ENCODE measurements at regions not wholly inside any gene's neighbourhood (a gene's known extent, or its start where the extent isn't known, plus 50 kb on each side); places are given as distances from the start of the nearest gene placed in this dataset.
A peak's percentile ranks its signal among the peaks of the same experiment; 100 is the strongest.

GRCh38 chr3:102163039-102163817, 271.6 kb upstream of the ZPLD1 start:
- H3K4me3 ChIP-seq (ENCODE audit: low read length) = no peak overlapping the region
- peaks cover 38% of the 10 kb centered on the region for H3K4me1 ChIP-seq (ENCODE audit: control insufficient read depth, insufficient read depth, low read length)
- peak; percentile 86 for DNase-seq (ENCODE audit: low read depth)
- no peaks in the 10 kb centered on the region for H3K36me3 ChIP-seq (ENCODE audit: control insufficient read depth, insufficient read depth, low read length, severe bottlenecking)
- peak overlapping the region; percentile 61 for H3K9ac ChIP-seq (ENCODE audit: low read length)
- H3K27me3 ChIP-seq (replicated peaks; ENCODE audit: control insufficient read depth, insufficient read depth, low read length) = no peaks in the 10 kb centered on the region
- no peaks in the 10 kb centered on the region for H3K9me3 ChIP-seq (ENCODE audit: control insufficient read depth, low read length)

- no peak for DNase-seq (ENCODE audit: low read depth)
- Histone ChIP-seq H3K27me3 (replicated peaks; ENCODE audit: control insufficient read depth, insufficient read depth, low read length) (no peaks in the 10 kb centered on the region), H3K4me1 (ENCODE audit: control insufficient read depth, insufficient read depth, low read length) (peaks cover 38% of the 10 kb centered on the region), H3K4me3 (ENCODE audit: low read length) (no peak overlapping the region), H3K36me3 (ENCODE audit: control insufficient read depth, insufficient read depth, low read length, severe bottlenecking) (no peaks in the 10 kb centered on the region), H3K9ac (ENCODE audit: low read length) (no peak overlapping the region), H3K9me3 (ENCODE audit: control insufficient read depth, low read length) (no peaks in the 10 kb centered on the region)
These were observed 271.0 kb upstream of the ZPLD1 start for GRCh38 chr3:102163818-102164154.

DNA sequence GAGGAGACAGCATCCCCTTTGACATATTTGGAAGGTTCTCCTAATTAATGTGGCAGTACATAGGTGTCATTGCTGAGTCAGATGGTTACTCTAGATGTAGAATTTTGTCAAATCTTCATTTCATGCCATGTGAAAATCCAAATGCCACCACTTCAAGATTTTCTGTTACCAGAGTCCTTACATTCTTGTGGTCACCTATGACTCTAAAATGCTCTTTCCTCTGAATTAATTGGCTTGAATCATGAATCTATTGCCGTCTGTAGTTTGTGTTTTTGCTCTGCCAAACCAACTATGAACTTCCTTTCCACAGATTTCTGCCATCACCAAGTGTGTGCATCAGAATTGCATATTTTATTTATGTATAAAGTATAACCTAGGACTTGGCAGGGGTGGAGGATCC, 269.4 kb upstream of the ZPLD1 start:
- H3K4me3 ChIP-seq (ENCODE audit: low read length) = no peak overlapping the region
- no peaks in the 10 kb centered on the region for H3K36me3 ChIP-seq (ENCODE audit: control insufficient read depth, insufficient read depth, low read length, severe bottlenecking)
- DNase-seq (ENCODE audit: low read depth) = peak; percentile 48
- H3K27me3 ChIP-seq (replicated peaks; ENCODE audit: control insufficient read depth, insufficient read depth, low read length) = no peaks in the 10 kb centered on the region
- H3K9ac ChIP-seq (ENCODE audit: low read length) = no peak overlapping the region
- H3K4me1 ChIP-seq (ENCODE audit: control insufficient read depth, insufficient read depth, low read length) = peaks cover 38% of the 10 kb centered on the region
- no peaks in the 10 kb centered on the region for H3K9me3 ChIP-seq (ENCODE audit: control insufficient read depth, low read length)

DNA sequence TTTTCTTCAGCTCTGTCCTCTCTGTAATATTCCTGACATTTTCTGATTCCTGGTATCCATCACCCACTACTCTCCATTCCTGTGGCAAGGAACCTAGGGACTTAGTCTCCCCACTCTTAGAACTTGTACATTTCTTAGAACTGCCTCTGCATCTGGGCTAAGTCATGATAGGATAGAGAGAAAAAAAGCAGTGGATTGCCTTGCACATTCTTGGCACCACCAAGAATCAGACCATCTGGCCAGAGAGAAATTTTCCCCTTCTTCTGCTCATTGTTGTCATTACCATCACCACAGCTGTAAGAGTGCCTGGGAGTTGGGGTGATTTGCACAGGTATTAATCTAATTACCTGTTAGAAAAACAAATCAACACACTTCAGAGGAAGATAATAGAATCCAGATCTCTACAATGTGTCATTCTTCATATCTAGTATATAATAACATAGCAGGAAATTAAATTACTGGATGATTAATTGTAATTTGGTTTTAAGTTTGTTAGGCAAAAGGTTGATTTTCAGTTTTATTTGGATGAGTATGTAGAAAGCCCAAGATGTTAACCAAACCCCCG, 264.8 kb upstream of the ZPLD1 start:
- H3K4me1 ChIP-seq (ENCODE audit: control insufficient read depth, insufficient read depth, low read length) = peaks cover 8% of the 10 kb centered on the region
- no peak overlapping the region for H3K4me3 ChIP-seq (ENCODE audit: low read length)
- no peaks in the 10 kb centered on the region for H3K36me3 ChIP-seq (ENCODE audit: control insufficient read depth, insufficient read depth, low read length, severe bottlenecking)
- DNase-seq (ENCODE audit: low read depth) = no peak
- no peaks in the 10 kb centered on the region for H3K9me3 ChIP-seq (ENCODE audit: control insufficient read depth, low read length)
- H3K27me3 ChIP-seq (replicated peaks; ENCODE audit: control insufficient read depth, insufficient read depth, low read length) = no peaks in the 10 kb centered on the region
- H3K9ac ChIP-seq (ENCODE audit: low read length) = no peak overlapping the region

DNA sequence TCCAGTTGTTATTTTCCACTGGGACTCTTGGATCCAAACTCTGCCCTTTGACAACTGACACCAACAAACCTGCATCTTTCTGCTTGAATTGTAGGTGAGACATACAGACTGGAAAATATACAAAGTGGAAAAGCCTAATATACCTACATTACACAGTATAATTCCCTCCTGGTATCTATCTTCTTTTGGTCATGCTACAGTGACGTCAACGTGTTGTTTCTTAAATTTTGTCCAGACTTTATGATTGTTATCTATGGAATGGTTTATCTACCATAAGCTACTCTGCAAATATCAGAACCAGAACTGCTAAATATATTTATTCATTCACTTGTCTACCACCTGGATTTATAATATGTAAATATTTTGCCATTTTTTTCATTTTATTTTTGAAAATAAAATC, 264.3 kb upstream of the ZPLD1 start:
- H3K9me3 ChIP-seq (ENCODE audit: control insufficient read depth, low read length) = no peaks in the 10 kb centered on the region
- H3K4me3 ChIP-seq (ENCODE audit: low read length) = no peak overlapping the region
- no peak for DNase-seq (ENCODE audit: low read depth)
- no peaks in the 10 kb centered on the region for H3K27me3 ChIP-seq (replicated peaks; ENCODE audit: control insufficient read depth, insufficient read depth, low read length)
- no peaks in the 10 kb centered on the region for H3K36me3 ChIP-seq (ENCODE audit: control insufficient read depth, insufficient read depth, low read length, severe bottlenecking)
- no peak overlapping the region for H3K9ac ChIP-seq (ENCODE audit: low read length)
- H3K4me1 ChIP-seq (ENCODE audit: control insufficient read depth, insufficient read depth, low read length) = peaks cover 4% of the 10 kb centered on the region

- H3K4me1 ChIP-seq (ENCODE audit: control insufficient read depth, insufficient read depth, low read length) = peaks cover 3% of the 10 kb centered on the region
- H3K9me3 ChIP-seq (ENCODE audit: control insufficient read depth, low read length) = no peaks in the 10 kb centered on the region
- no peak overlapping the region for H3K4me3 ChIP-seq (ENCODE audit: low read length)
- peak; percentile 79 for DNase-seq (ENCODE audit: low read depth)
- H3K9ac ChIP-seq (ENCODE audit: low read length) = no peak overlapping the region
- no peaks in the 10 kb centered on the region for H3K27me3 ChIP-seq (replicated peaks; ENCODE audit: control insufficient read depth, insufficient read depth, low read length)
- H3K36me3 ChIP-seq (ENCODE audit: control insufficient read depth, insufficient read depth, low read length, severe bottlenecking) = no peaks in the 10 kb centered on the region
These were observed 260.5 kb upstream of the ZPLD1 start for GRCh38 chr3:102174312-102174712.

- Histone ChIP-seq H3K4me3 (ENCODE audit: low read length) (no peak overlapping the region), H3K9ac (ENCODE audit: low read length) (no peak overlapping the region), H3K27me3 (replicated peaks; ENCODE audit: control insufficient read depth, insufficient read depth, low read length) (no peaks in the 10 kb centered on the region), H3K4me1 (ENCODE audit: control insufficient read depth, insufficient read depth, low read length) (peaks cover 8% of the 10 kb centered on the region), H3K36me3 (ENCODE audit: control insufficient read depth, insufficient read depth, low read length, severe bottlenecking) (no peaks in the 10 kb centered on the region), H3K9me3 (ENCODE audit: control insufficient read depth, low read length) (no peaks in the 10 kb centered on the region)
- no peak for DNase-seq (ENCODE audit: low read depth)
These were observed 259.9 kb upstream of the ZPLD1 start for GRCh38 chr3:102174832-102175374.

- peaks cover 23% of the 10 kb centered on the region for H3K4me1 ChIP-seq (ENCODE audit: control insufficient read depth, insufficient read depth, low read length)
- H3K9ac ChIP-seq (ENCODE audit: low read length) = no peak overlapping the region
- H3K36me3 ChIP-seq (ENCODE audit: control insufficient read depth, insufficient read depth, low read length, severe bottlenecking) = no peaks in the 10 kb centered on the region
- DNase-seq (ENCODE audit: low read depth) = no peak
- no peaks in the 10 kb centered on the region for H3K9me3 ChIP-seq (ENCODE audit: control insufficient read depth, low read length)
- no peak overlapping the region for H3K4me3 ChIP-seq (ENCODE audit: low read length)
- no peaks in the 10 kb centered on the region for H3K27me3 ChIP-seq (replicated peaks; ENCODE audit: control insufficient read depth, insufficient read depth, low read length)
These were observed 258.3 kb upstream of the ZPLD1 start for GRCh38 chr3:102176333-102177050.

DNA sequence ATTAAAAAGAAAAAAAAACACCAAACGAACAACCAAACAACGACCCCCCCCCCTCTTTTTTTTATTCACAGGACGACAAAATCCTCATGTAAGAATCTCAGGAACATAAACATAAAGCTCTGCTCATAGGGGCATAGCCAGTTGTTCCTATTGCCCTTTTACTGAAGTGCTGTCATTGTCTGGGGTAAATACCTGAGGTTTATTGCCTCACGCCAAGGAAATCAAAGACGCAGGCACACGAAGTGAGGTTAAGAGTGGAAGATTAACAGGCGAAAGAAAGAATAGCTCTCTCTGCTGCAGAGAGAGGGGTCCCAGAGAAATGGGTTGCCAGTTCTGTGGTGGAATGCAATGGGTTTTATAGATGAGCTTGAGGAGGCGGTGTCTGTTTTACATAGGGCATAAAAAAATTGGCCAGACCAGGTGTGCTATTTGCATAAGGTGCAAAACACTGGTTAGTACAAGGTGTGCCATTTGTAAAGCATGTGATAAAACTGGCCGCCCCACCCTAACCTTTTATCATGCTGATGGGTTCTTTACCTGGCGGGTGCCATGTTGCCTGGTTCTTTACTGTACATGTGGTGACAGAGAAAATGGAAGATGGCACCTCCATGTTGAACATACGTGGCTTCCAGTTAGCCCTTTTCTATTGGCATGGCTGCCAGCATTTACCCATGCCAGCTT, 257.6 kb upstream of the ZPLD1 start:
- no peak overlapping the region for H3K4me3 ChIP-seq (ENCODE audit: low read length)
- no peak for DNase-seq (ENCODE audit: low read depth)
- no peaks in the 10 kb centered on the region for H3K36me3 ChIP-seq (ENCODE audit: control insufficient read depth, insufficient read depth, low read length, severe bottlenecking)
- no peaks in the 10 kb centered on the region for H3K9me3 ChIP-seq (ENCODE audit: control insufficient read depth, low read length)
- peaks cover 30% of the 10 kb centered on the region for H3K4me1 ChIP-seq (ENCODE audit: control insufficient read depth, insufficient read depth, low read length)
- H3K27me3 ChIP-seq (replicated peaks; ENCODE audit: control insufficient read depth, insufficient read depth, low read length) = no peaks in the 10 kb centered on the region
- no peak overlapping the region for H3K9ac ChIP-seq (ENCODE audit: low read length)

DNA sequence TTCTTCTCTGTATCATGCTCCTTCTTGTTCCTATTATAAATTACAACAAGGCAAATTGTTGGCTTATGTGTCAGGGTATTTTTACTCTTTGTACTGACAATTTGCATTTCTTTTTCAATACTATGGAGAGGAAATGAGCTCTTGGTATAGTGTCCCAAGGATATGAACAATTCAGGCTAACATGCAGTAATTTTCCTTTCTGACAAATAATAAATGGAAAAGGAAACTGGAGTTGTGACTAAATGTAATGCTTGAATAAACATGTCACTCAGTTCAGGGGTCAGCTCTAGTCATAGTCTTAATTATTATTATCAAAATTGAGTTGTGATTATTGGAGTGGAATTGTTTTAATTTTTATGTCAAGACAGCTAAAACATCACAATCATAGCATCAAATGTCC, 256.0 kb upstream of the ZPLD1 start:
- DNase-seq (ENCODE audit: low read depth) = no peak
- Histone ChIP-seq H3K4me1 (ENCODE audit: control insufficient read depth, insufficient read depth, low read length) (peaks cover 35% of the 10 kb centered on the region), H3K36me3 (ENCODE audit: control insufficient read depth, insufficient read depth, low read length, severe bottlenecking) (no peaks in the 10 kb centered on the region), H3K4me3 (ENCODE audit: low read length) (no peak overlapping the region), H3K9me3 (ENCODE audit: control insufficient read depth, low read length) (no peaks in the 10 kb centered on the region), H3K27me3 (replicated peaks; ENCODE audit: control insufficient read depth, insufficient read depth, low read length) (no peaks in the 10 kb centered on the region), H3K9ac (ENCODE audit: low read length) (peak overlapping the region; percentile 84)

All from adipocyte (in vitro differentiated cells).